K562 (cell line): ENCODE measurements at regions not wholly inside any gene's neighbourhood (a gene's known extent, or its start where the extent isn't known, plus 50 kb on each side); places are given as distances from the start of the nearest gene placed in this dataset.

ENCODE experiments used
- ATAC-seq: fragments of 200-7000 bp; cut with Tn5 transposase; 3 replicates; pipeline ENCODE4 v1.9.1; 2020; ENCODE audit warnings: moderate library complexity
- BruUV-seq: library from RNA; stranded (reverse); fragments of 400-500 nt; replicated peaks from 2 replicates; lab custom pipeline; 2021; lab: Mats Ljungman, UMichigan
- CTCF ChIA-PET: fragments of 300-600 bp; formaldehyde crosslinking; extraction: SDS; loops from one replicate; lab custom pipeline; 2021; ENCODE audit warnings: low intra/inter-chr PET ratio; lab: Yijun Ruan, JAX
- POLR2A ChIA-PET: fragments of 300-600, 350-650 bp; sonication (Branson Sonifier 250); formaldehyde crosslinking; extraction: SDS; loops from one replicate; lab custom pipeline; 2021; ENCODE audit warnings: antibody characterized with exemption, inconsistent platforms; lab: Yijun Ruan, JAX
- DNase-seq, 4 experiments: peaks; one replicate each; pipeline versions ENCODE4 v3.0.0 to v3.0.0-alpha.2; 2011 to 2018; ENCODE audit warnings: low spot score in 3 of 4, mixed read lengths in 3 of 4; ENCODE audit errors: extremely low read depth in 1 of 4
- FAIRE-seq: peaks from 2 replicates; lab custom pipeline; 2011; peaks lifted over from hg19 to GRCh38; lab: Jason Lieb, UNC
- H2AFZ ChIP-seq: 2 replicates; pipeline ENCODE4 v1.6.0; 2011; ENCODE audit warnings: low read depth, low read length, control low read depth, inconsistent platforms
- H3K27ac ChIP-seq: fragments of 200-600 bp; 3 replicates; pipeline ENCODE4 v1.8.0; 2011; ENCODE audit warnings: low read depth, mild to moderate bottlenecking, control low read depth, inconsistent platforms, low read length, moderate library complexity, mixed read lengths; ENCODE audit errors: extremely low read depth
- H3K27me3 ChIP-seq, 2 experiments: fragments of 300-600 bp in 1 of 2; 2 replicates in 1 of 2; 3 replicates in 1 of 2; pipeline versions ENCODE4 v1.6.0 to v1.8.0; 2011; ENCODE audit warnings: inconsistent platforms in 2 of 2, low read length in 2 of 2, mild to moderate bottlenecking in 1 of 2, mixed read lengths in 1 of 2, moderate library complexity in 1 of 2; ENCODE audit not compliant: control insufficient read depth in 2 of 2, insufficient read depth in 2 of 2
- H3K36me3 ChIP-seq: fragments of 300-600 bp; 3 replicates; pipeline ENCODE4 v1.8.0; 2011; ENCODE audit warnings: mild to moderate bottlenecking, low read length, inconsistent platforms; ENCODE audit not compliant: control insufficient read depth, insufficient read depth
- H3K4me1 ChIP-seq, 2 experiments: fragments of 200-600 bp in 1 of 2; replicated peaks in 1 of 2; 2 replicates in 1 of 2; 3 replicates in 1 of 2; pipeline versions ENCODE4 v1.5.1 to v1.8.0; 2011; ENCODE audit warnings: inconsistent platforms in 2 of 2, low read length in 2 of 2, mild to moderate bottlenecking in 1 of 2, mixed read lengths in 1 of 2, moderate library complexity in 1 of 2; ENCODE audit not compliant: control insufficient read depth in 2 of 2, insufficient read depth in 2 of 2
- H3K4me2 ChIP-seq: 2 replicates; pipeline ENCODE4 v1.6.1; 2011; ENCODE audit warnings: low read length, control low read depth, inconsistent platforms, mixed read lengths; ENCODE audit not compliant: insufficient read depth
- H3K4me3 ChIP-seq: fragments of 200-600 bp; sonication (generic), shearing (Covaris generic); 2 replicates; pipeline ENCODE4 v1.5.1; 2016; ENCODE audit warnings: control low read depth, inconsistent platforms
- H3K79me2 ChIP-seq: fragments of 200-600 bp; 3 replicates; pipeline ENCODE4 v1.8.0; 2011; ENCODE audit warnings: low read length, inconsistent platforms; ENCODE audit not compliant: control insufficient read depth, insufficient read depth
- H3K9ac ChIP-seq, 2 experiments: 2 replicates each; pipeline versions ENCODE4 v1.6.0 to v1.6.1; 2011; ENCODE audit warnings: low read depth in 2 of 2, low read length in 2 of 2, control low read depth in 1 of 2, inconsistent platforms in 1 of 2, mild to moderate bottlenecking in 1 of 2, mixed read lengths in 1 of 2; ENCODE audit not compliant: insufficient read depth in 1 of 2
- H3K9me1 ChIP-seq: one replicate; pipeline ENCODE4 v1.6.0; 2011; ENCODE audit warnings: inconsistent platforms, mild to moderate bottlenecking, low read length, moderate library complexity; ENCODE audit not compliant: control insufficient read depth, insufficient read depth
- H3K9me3 ChIP-seq: replicated peaks from 2 replicates; pipeline ENCODE4 v1.5.1; 2011; ENCODE audit warnings: low read depth, low read length, inconsistent platforms; ENCODE audit not compliant: control insufficient read depth, insufficient read depth
- H4K20me1 ChIP-seq: replicated peaks from 2 replicates; pipeline ENCODE4 v1.6.1; 2011; ENCODE audit warnings: low read length, inconsistent platforms, mixed read lengths; ENCODE audit not compliant: control insufficient read depth, insufficient read depth
- CHD4 ChIP-seq: fragments of 200-600 bp; sonication (generic); IDR thresholded peaks from 3 replicates; pipeline ENCODE4 v1.6.1; 2012; ENCODE audit warnings: low read depth, mild to moderate bottlenecking, mixed read lengths, low read length, inconsistent platforms; ENCODE audit not compliant: insufficient read depth, insufficient replicate concordance, poor library complexity, severe bottlenecking
- HCFC1 ChIP-seq: IDR thresholded peaks from 2 replicates; pipeline ENCODE4 v1.6.1; 2012; ENCODE audit warnings: low read depth, low read length, improper control_type of control experiment
- HIVEP1 ChIP-seq: fragments of 250-450 bp; sonication (Bioruptor Pico); IDR thresholded peaks from 2 replicates; pipeline ENCODE4 v1.4.0; 2020; ENCODE audit warnings: mild to moderate bottlenecking
- MCM7 ChIP-seq, 2 experiments: fragments of 450-650 bp; IDR thresholded peaks; 2 replicates each; pipeline ENCODE4 v1.6.1; 2016 to 2018
- MED1 ChIP-seq: sonication (generic); formaldehyde crosslinking; IDR thresholded peaks from 2 replicates; pipeline ENCODE4 v1.8.1; 2023; ENCODE audit warnings: missing genetic modification reagents, borderline replicate concordance
- NFIC ChIP-seq: fragments of 450-650 bp; IDR thresholded peaks from 2 replicates; pipeline ENCODE4 v1.6.1; 2017; ENCODE audit warnings: mild to moderate bottlenecking, inconsistent platforms
- NRF1 ChIP-seq, 2 experiments: fragments of 450-650 bp; IDR thresholded peaks in 1 of 2; conservative IDR thresholded peaks in 1 of 2; 2 replicates each; pipeline ENCODE4 v1.6.1; 2014; ENCODE audit warnings: mild to moderate bottlenecking in 2 of 2
- PRPF4 ChIP-seq: fragments of 200-400 bp; formaldehyde crosslinking; IDR thresholded peaks from one replicate; pipeline ENCODE4 v1.6.1; 2017; ENCODE audit warnings: low read length, low read depth, mild to moderate bottlenecking; ENCODE audit not compliant: insufficient read depth, poor library complexity, severe bottlenecking
- ZBTB1 ChIP-seq: sonication (generic); formaldehyde crosslinking; IDR thresholded peaks from 2 replicates; pipeline ENCODE4 v1.8.1; 2023; ENCODE audit warnings: missing genetic modification reagents, low read depth, mild to moderate bottlenecking, borderline replicate concordance
- ZKSCAN1 ChIP-seq: fragments of 150-350 bp; IDR thresholded peaks from 2 replicates; pipeline ENCODE4 v1.6.1; 2016; ENCODE audit warnings: low read depth, low read length
- ZNF239 ChIP-seq: fragments of 250-450 bp; sonication (Bioruptor Pico); IDR thresholded peaks from 2 replicates; pipeline ENCODE4 v1.4.0; 2020; ENCODE audit warnings: mild to moderate bottlenecking
- ZNF707 ChIP-seq: fragments of 250-450 bp; sonication (Bioruptor Pico); conservative IDR thresholded peaks from 2 replicates; pipeline ENCODE4 v1.8.0; 2022; ENCODE audit warnings: inconsistent platforms, mild to moderate bottlenecking, moderate library complexity
- ZZZ3 ChIP-seq: fragments of 450-650 bp; IDR thresholded peaks from 2 replicates; pipeline ENCODE4 v1.6.1; 2016; ENCODE audit warnings: antibody characterized with exemption, mild to moderate bottlenecking, moderate library complexity
- WGBS: fragments of 100-300 bp; shearing (Covaris generic); methylation state at CpG from one replicate; pipeline ENCODE4 v1.1.6; 2016; ENCODE audit warnings: low coverage, mixed read lengths; ENCODE audit not compliant: insufficient coverage; ENCODE audit errors: missing lambda C conversion rate; 5-methylcytosine and 5-hydroxymethylcytosine counted together
- in situ Hi-C: fragments of 300-500 bp; cut with MboI; formaldehyde crosslinking; loops from 4 replicates; pipeline ENCODE4 v1.15.0; 2018; ENCODE audit warnings: inconsistent platforms, mixed read lengths
- intact Hi-C: fragments of 100-400 bp; cut with micrococcal nuclease; formaldehyde crosslinking; loops from 2 replicates; pipeline ENCODE4 v1.14.2; 2022
- TF ChIP-seq, protein P1 (sequence below): fragments of 450-650 bp; formaldehyde crosslinking; IDR thresholded peaks from 2 replicates; pipeline ENCODE4 v1.4.0; 2022; ENCODE audit warnings: mild to moderate bottlenecking, moderate library complexity

DNA sequence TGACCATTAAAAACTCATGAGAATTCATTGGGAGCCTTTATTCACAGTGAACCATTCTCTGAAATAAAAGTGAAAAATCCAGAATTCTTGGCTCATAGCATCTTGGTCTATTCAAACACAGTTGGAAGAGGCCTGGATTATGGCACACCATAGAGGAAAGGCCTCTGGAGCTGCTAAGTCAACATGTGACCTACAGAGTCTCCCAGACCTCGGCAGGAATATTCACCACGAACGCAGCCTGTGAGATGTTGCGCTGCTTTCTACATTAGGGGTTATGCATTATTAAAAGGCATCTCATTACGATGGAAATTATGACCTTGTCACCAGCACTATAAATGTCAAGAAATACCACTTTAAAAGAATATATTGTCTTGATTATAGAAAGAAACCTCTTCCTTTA, 132.6 kb downstream of the EFNB2 start:
- TF ChIP-seq ZZZ3 (no peak), CHD4 (no peak), NFIC (no peak), MED1 (CRISPR knock-in tag) (no peak), PRPF4 (no peak), NRF1 (conservative IDR thresholded peaks at IDR 0.05 in 1 of 2, IDR thresholded peaks at IDR 0.05 in 1 of 2) (no peak), HIVEP1 (no peak), ZNF239 (CRISPR knock-in tag) (no peak), MCM7 (IDR thresholded peaks at IDR 0.05) (no peak), ZKSCAN1 (no peak), ZNF707 (CRISPR knock-in tag) (no peak), ZBTB1 (CRISPR knock-in tag) (no peak), HCFC1 (no peak)
- TF ChIP-seq, protein P1, sequence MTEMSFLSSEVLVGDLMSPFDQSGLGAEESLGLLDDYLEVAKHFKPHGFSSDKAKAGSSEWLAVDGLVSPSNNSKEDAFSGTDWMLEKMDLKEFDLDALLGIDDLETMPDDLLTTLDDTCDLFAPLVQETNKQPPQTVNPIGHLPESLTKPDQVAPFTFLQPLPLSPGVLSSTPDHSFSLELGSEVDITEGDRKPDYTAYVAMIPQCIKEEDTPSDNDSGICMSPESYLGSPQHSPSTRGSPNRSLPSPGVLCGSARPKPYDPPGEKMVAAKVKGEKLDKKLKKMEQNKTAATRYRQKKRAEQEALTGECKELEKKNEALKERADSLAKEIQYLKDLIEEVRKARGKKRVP (CRISPR knock-in tag) = no peak
- TF ChIP-seq, all 486 proteins: peak for 0
- in situ Hi-C loops (no loop called here), intact Hi-C loops (no loop called here)
- no peak overlapping the region for H2AFZ ChIP-seq
- H3K9ac ChIP-seq = no peak overlapping the region
- no peaks in the 10 kb centered on the region for H3K9me3 ChIP-seq
- H3K4me3 ChIP-seq = no peak overlapping the region
- ChIA-PET CTCF (no interaction called here), POLR2A (no interaction called here)
- no peaks in the 10 kb centered on the region for H4K20me1 ChIP-seq
- no peak overlapping the region for H3K27ac ChIP-seq
- DNase-seq = no peak
- 0% methylated on average over 5 of the region's 5 CpGs for WGBS
- no peaks in the 10 kb centered on the region for H3K36me3 ChIP-seq
- H3K4me2 ChIP-seq = no peak overlapping the region
- no peak for ATAC-seq
- no peaks in the 10 kb centered on the region for H3K79me2 ChIP-seq
- no peaks in the 10 kb centered on the region for H3K9me1 ChIP-seq
- H3K27me3 ChIP-seq = no peaks in the 10 kb centered on the region
- no TSS peak for BruUV-seq
- FAIRE-seq = no peak
- no peaks in the 10 kb centered on the region for H3K4me1 ChIP-seq
